Thoracic aorta (tissue), 2 donors: ENCODE measurements at regions not wholly inside any gene's neighbourhood (a gene's known extent, or its start where the extent isn't known, plus 50 kb on each side); places are given as distances from the start of the nearest gene placed in this dataset.

ENCODE experiments used
- ATAC-seq: fragments of 150-250 bp; one replicate; pipeline ENCODE4 v1.8.0; 2017; ENCODE audit warnings: low read depth; ENCODE audit not compliant: insufficient number of reproducible peaks, low FRiP score
- DNase-seq: peaks from one replicate; pipeline ENCODE4 v3.0.0-alpha.2; 2020; ENCODE audit warnings: low spot score
- H3K27ac ChIP-seq, 2 donors: fragments of 200-600 bp; sonication (generic); 1 replicate in 1 of 2; 2 replicates in 1 of 2; pipeline ENCODE4 v1.5.1; 2016; ENCODE audit warnings: mild to moderate bottlenecking in 2 of 2, moderate library complexity in 2 of 2
- H3K27me3 ChIP-seq: fragments of 200-600 bp; sonication (generic); replicated peaks from 2 replicates; pipeline ENCODE4 v1.6.0; 2016; ENCODE audit warnings: mild to moderate bottlenecking; ENCODE audit not compliant: insufficient read depth
- H3K36me3 ChIP-seq: fragments of 200-600 bp; sonication (generic); one replicate; pipeline ENCODE4 v1.5.1; 2016
- H3K4me1 ChIP-seq, 2 donors: fragments of 200-600 bp; sonication (generic); 1 replicate in 1 of 2; 2 replicates in 1 of 2; pipeline versions ENCODE4 v1.5.1 to v1.6.0; 2016; ENCODE audit warnings: low read depth in 2 of 2, mild to moderate bottlenecking in 1 of 2; ENCODE audit not compliant: control insufficient read depth in 1 of 2
- H3K4me3 ChIP-seq: fragments of 200-600 bp; sonication (generic); 2 replicates; pipeline ENCODE4 v1.5.1; 2016; ENCODE audit warnings: mild to moderate bottlenecking
- H3K9me3 ChIP-seq: fragments of 200-600 bp; sonication (generic); 2 replicates; pipeline ENCODE4 v1.5.1; 2016
- TF ChIP-seq, protein P1 (sequence below): fragments of 200-600 bp; sonication (generic); IDR thresholded peaks from one replicate; pipeline ENCODE4 v1.5.1; 2019; ENCODE audit warnings: antibody characterized with exemption

- Histone ChIP-seq H3K4me3 (no peak overlapping the region), H3K4me1 (no peaks in the 10 kb centered on the region), H3K27ac (no peak overlapping the region), H3K9me3 (no peaks in the 10 kb centered on the region), H3K36me3 (no peaks in the 10 kb centered on the region), H3K27me3 (no peaks in the 10 kb centered on the region)
- no peak for DNase-seq
- no peak for ATAC-seq
- TF ChIP-seq, protein P1, sequence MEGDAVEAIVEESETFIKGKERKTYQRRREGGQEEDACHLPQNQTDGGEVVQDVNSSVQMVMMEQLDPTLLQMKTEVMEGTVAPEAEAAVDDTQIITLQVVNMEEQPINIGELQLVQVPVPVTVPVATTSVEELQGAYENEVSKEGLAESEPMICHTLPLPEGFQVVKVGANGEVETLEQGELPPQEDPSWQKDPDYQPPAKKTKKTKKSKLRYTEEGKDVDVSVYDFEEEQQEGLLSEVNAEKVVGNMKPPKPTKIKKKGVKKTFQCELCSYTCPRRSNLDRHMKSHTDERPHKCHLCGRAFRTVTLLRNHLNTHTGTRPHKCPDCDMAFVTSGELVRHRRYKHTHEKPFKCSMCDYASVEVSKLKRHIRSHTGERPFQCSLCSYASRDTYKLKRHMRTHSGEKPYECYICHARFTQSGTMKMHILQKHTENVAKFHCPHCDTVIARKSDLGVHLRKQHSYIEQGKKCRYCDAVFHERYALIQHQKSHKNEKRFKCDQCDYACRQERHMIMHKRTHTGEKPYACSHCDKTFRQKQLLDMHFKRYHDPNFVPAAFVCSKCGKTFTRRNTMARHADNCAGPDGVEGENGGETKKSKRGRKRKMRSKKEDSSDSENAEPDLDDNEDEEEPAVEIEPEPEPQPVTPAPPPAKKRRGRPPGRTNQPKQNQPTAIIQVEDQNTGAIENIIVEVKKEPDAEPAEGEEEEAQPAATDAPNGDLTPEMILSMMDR: no peak
These were observed 385.2 kb upstream of the CHD6 start for GRCh38 chr20:42003380-42003779.

DNA sequence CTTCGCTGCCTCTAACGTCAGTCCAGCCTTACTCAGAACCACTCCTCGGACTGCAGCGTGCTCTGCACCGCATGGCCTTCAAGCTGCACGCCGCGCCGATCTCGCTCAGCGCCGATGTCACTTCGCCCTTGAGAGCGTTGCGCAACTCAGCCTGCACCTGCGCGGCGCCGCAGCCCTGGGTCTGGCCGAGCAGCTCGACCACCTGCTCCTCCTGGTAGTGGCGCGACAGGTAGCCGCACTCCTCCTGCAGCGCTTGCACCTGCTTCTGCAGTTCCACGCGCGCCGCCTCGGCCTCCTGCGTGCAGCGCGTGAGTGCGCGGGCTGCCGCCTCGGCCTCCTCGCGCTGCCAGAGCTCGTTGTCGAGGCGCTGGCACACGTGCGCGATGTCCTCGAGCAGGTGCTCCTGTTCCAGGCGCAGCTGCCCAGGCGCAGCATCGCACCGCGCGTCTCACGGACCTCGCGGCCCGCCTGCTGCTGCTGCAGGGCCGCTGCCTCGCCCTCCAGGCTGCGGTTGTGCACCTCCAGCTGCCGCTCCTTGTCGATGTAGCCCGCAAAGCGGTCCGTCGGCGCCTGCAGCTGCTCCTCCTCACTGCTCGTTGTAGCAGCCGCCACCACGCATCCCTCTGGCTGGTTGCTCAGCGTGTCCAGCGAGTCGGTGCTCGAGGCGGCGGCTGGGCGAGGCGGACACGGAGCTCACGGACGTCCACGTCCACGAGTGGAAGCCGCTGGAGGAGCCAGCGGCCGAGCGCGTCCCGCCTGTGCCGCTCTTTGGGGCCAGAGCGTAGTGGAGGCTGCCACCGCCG is 380.6 kb upstream of the CHD6 start:
- Histone ChIP-seq H3K4me1 (no peaks in the 10 kb centered on the region), H3K27me3 (no peaks in the 10 kb centered on the region), H3K9me3 (no peaks in the 10 kb centered on the region), H3K4me3 (no peak overlapping the region), H3K27ac (no peak overlapping the region), H3K36me3 (no peaks in the 10 kb centered on the region)
- ATAC-seq: no peak
- TF ChIP-seq, protein P1: no peak
- DNase-seq: no peak

- DNase-seq (no peak), ATAC-seq (no peak)
- Histone ChIP-seq H3K27me3 (no peaks in the 10 kb centered on the region), H3K4me3 (no peak overlapping the region), H3K27ac (no peak overlapping the region), H3K36me3 (no peaks in the 10 kb centered on the region), H3K9me3 (no peaks in the 10 kb centered on the region), H3K4me1 (no peaks in the 10 kb centered on the region)
- TF ChIP-seq, protein P1: no peak
These were observed 378.8 kb upstream of the CHD6 start for GRCh38 chr20:41996951-41997350.

- ATAC-seq: no peak
- TF ChIP-seq, protein P1: no peak
- no peaks in the 10 kb centered on the region for H3K4me1 ChIP-seq
- H3K4me3 ChIP-seq: no peak overlapping the region
- H3K9me3 ChIP-seq: no peaks in the 10 kb centered on the region
- no peaks in the 10 kb centered on the region for H3K36me3 ChIP-seq
- H3K27me3 ChIP-seq: no peaks in the 10 kb centered on the region
- no peak for DNase-seq
- H3K27ac ChIP-seq: no peak overlapping the region
These were observed 374.3 kb upstream of the CHD6 start for GRCh38 chr20:41992481-41992880.

DNA sequence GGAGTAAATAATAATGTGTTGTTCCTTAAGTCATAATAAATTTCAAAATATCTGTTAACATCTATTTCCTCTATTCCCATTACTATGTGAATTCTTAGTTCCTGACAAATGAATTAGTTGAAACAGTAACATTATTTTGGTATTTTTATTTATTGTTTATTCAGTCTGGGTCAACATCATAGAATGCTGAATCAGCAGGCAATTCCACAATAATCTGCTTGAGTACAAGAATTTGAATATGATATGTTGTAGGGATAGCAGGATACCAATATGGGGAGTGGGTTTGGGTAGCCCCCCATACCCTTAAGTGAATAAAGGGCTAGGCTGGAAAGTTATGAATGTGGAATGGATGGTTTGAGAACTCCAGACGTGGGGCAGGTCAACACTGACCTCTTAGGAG is 373.2 kb upstream of the CHD6 start:
- ATAC-seq: no peak
- Histone ChIP-seq H3K36me3 (no peaks in the 10 kb centered on the region), H3K27me3 (no peaks in the 10 kb centered on the region)

More for the DNA sequence above, 373.2 kb upstream of the CHD6 start:
- Histone ChIP-seq H3K27ac (no peak overlapping the region), H3K9me3 (no peaks in the 10 kb centered on the region), H3K4me3 (no peak overlapping the region), H3K4me1 (no peaks in the 10 kb centered on the region)
- no peak for DNase-seq
- TF ChIP-seq, protein P1: no peak
